ENCODE measurements at regions not wholly inside any gene's neighbourhood (a gene's known extent, or its start where the extent isn't known, plus 50 kb on each side); places are given as distances from the start of the nearest gene placed in this dataset.

DNA sequence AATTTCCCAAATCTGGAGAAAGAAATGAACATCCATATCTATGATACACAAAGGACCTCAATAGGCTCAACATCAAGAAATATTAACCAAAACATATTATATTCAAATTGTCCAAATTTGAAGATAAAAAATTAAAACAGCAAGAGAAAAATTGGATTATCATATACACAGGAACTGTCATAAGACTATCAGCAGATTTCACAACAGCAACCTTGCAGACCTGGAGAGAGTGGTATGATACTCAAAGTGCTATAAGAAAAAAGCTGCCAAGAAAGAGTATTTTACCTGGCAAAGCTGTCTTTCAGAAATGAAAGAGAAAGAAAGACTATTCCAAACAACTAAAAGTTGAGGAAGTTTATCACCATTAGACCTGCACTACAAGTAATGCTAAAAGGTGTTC, 711.9 kb upstream of the RAB6C start:
- no peak overlapping the region for H3K4me3 ChIP-seq (ENCODE audit: low read depth, low read length)
- no peak for DNase-seq (ENCODE audit: low read depth)
- no peak for TF ChIP-seq CTCF (IDR thresholded peaks at IDR 0.05; ENCODE audit: control insufficient read depth, extremely low read depth, insufficient read depth)

GRCh38 chr2:129273266-129274037, 706.0 kb upstream of the RAB6C start:
- no peak for DNase-seq (ENCODE audit: low read depth)
- TF ChIP-seq CTCF (IDR thresholded peaks at IDR 0.05; ENCODE audit: control insufficient read depth, extremely low read depth, insufficient read depth): no peak
- no peak overlapping the region for H3K4me3 ChIP-seq (ENCODE audit: low read depth, low read length)

DNA sequence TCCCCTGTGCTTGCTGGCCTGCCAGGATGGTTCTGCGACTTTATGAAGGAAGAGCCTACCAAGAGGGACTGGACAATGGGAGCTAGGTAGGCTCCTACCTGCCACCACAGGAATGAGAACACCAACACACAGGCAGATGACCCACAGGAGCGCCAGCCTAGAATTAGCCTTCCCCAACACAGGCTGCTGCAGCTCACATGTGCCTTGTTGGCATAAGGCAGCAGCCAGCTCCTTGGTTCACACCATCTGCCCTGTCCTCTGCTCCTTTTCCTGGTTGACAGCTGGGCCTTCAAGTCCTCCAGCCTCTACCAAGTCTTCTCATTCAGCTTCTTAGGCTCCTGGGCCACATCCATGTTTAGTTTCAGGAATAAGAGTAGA, 705.4 kb upstream of the RAB6C start:
- TF ChIP-seq CTCF (IDR thresholded peaks at IDR 0.05; ENCODE audit: control insufficient read depth, extremely low read depth, insufficient read depth): no peak
- H3K4me3 ChIP-seq (ENCODE audit: low read depth, low read length): no peak overlapping the region
- DNase-seq (ENCODE audit: low read depth): no peak

GRCh38 chr2:129274918-129275317, 704.5 kb upstream of the RAB6C start:
- no peak overlapping the region for H3K4me3 ChIP-seq (ENCODE audit: low read depth, low read length)
- no peak for DNase-seq (ENCODE audit: low read depth)
- no peak for TF ChIP-seq CTCF (IDR thresholded peaks at IDR 0.05; ENCODE audit: control insufficient read depth, extremely low read depth, insufficient read depth)

- DNase-seq (ENCODE audit: low read depth): no peak
- no peak for TF ChIP-seq CTCF (IDR thresholded peaks at IDR 0.05; ENCODE audit: control insufficient read depth, extremely low read depth, insufficient read depth)
- H3K4me3 ChIP-seq (ENCODE audit: low read depth, low read length): no peak overlapping the region
Observed at GRCh38 chr2:129275706-129276105, 703.8 kb upstream of the RAB6C start.

DNA sequence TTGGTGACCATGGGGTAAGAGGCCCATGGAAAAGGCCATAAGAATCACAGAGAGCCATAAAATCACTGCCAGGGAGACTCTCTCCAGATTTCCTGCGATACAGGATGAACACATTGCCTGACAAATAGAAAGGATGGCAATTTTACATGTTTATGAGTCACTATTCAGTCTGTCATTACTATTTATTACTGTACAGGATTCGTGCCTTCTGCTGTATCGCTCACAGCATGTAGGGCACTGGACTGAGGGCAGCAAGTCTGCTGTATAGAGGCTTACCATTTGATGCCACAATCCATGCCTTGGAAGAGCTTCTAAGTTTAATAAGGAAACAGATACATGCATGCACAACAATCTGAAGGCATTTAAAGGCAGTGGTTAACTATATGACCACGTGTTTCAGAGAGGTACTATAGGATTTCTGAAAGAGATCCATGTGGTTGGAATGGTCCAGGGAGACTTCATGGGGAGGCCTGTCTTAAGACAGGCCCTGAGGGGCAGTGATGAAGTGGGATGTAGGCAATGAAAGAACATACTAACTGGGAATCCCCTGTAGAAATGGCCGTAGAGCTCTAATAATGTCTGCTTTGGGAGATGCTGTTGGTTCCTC, 702.4 kb upstream of the RAB6C start:
- no peak for DNase-seq (ENCODE audit: low read depth)
- H3K4me3 ChIP-seq (ENCODE audit: low read depth, low read length): no peak overlapping the region
- TF ChIP-seq CTCF (IDR thresholded peaks at IDR 0.05; ENCODE audit: control insufficient read depth, extremely low read depth, insufficient read depth): no peak

DNA sequence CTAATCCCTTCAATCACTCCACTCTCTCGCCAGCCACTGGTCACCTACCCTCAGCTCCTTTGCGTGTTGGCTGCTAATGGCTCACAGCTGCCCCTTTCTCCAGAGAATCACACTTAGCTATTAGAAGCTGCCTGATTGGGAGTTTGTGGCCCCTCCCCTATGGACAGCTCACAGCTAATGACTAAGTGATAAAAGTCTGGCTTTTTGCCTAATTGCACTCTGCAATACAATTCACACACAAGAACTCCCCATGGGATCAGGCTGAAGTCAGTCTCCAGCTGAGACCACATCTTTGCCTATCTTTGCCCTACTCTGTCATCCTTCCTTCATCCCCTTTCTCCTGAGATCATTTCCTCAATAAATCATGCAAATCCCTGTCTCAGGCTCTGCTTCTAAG, 701.9 kb upstream of the RAB6C start:
- H3K4me3 ChIP-seq (ENCODE audit: low read depth, low read length): no peak overlapping the region
- TF ChIP-seq CTCF (IDR thresholded peaks at IDR 0.05; ENCODE audit: control insufficient read depth, extremely low read depth, insufficient read depth): no peak
- no peak for DNase-seq (ENCODE audit: low read depth)

All from LNCaP clone FGC (cell line).